ENCODE measurements at regions not wholly inside any gene's neighbourhood (a gene's known extent, or its start where the extent isn't known, plus 50 kb on each side); places are given as distances from the start of the nearest gene placed in this dataset.

DNA sequence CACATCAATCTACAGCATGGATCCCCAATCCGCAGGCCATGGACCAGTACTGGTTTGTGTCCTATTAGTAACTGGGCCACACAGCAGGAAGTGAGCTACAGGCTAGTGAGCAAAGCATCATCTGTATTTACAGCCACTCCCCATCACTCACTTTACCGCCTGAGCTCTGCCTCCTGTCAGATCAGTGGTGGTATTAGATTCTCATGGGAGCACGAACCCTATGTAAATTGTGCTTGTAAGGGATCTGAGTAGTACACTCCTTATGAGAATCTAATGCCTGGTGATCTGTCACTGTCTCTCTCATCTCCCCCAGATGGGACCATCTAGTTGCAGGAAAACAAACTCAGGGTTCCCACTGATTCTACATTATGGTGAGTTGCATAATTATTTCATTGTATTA lies 212.7 kb upstream of the FAM174A start:
- no peak overlapping the region for H2BK15ac ChIP-seq (ENCODE audit: low read length)
- no peak for FAIRE-seq
- no peaks in the 10 kb centered on the region for H3K27me3 ChIP-seq (replicated peaks in 1 of 4; ENCODE audit: control insufficient read depth in 3 of 4, extremely low read depth in 1 of 4, insufficient read depth in 3 of 4, low read length in 3 of 4)
- H3K14ac ChIP-seq (ENCODE audit: insufficient read length) = no peak overlapping the region
- H3K79me2 ChIP-seq (ENCODE audit: control insufficient read depth in 1 of 2, insufficient read depth in 2 of 2, low read length in 2 of 2) = no peaks in the 10 kb centered on the region
- no peaks in the 10 kb centered on the region for H3K9me3 ChIP-seq (ENCODE audit: insufficient read depth in 2 of 2, low read depth in 1 of 2, low read length in 1 of 2)
- no peak overlapping the region for H2BK20ac ChIP-seq (ENCODE audit: low read length)
- no peak overlapping the region for H2BK12ac ChIP-seq (ENCODE audit: low read depth, low read length)
- H4K5ac ChIP-seq (ENCODE audit: insufficient read length, low read depth, low read length) = no peak overlapping the region
- no peak overlapping the region for H3K27ac ChIP-seq (ENCODE audit: low read depth, low read length)
- no peak overlapping the region for H3K18ac ChIP-seq (ENCODE audit: extremely low read depth, low read length)
- no peak overlapping the region for H3K4me2 ChIP-seq (ENCODE audit: insufficient read depth in 1 of 2, low read depth in 2 of 2, low read length in 2 of 2)
- ChIA-PET CTCF (ENCODE audit: partially characterized antibody) (no interaction called here), POLR2A (ENCODE audit: partially characterized antibody) (no interaction called here)
- no peak overlapping the region for H3K4me3 ChIP-seq (ENCODE audit: extremely low read depth in 1 of 4, insufficient read depth in 2 of 4, low read depth in 3 of 4, low read length in 4 of 4)
- no peak overlapping the region for H4K8ac ChIP-seq (ENCODE audit: extremely low read depth, insufficient read depth, low read length)
- H3K56ac ChIP-seq (replicated peaks; ENCODE audit: insufficient read length, low read depth, low read length) = no peak overlapping the region
- H2AK5ac ChIP-seq (ENCODE audit: low read depth, low read length) = no peak overlapping the region
- no peaks in the 10 kb centered on the region for H3K79me1 ChIP-seq (ENCODE audit: low read depth, low read length)
- no peaks in the 10 kb centered on the region for H3K4me1 ChIP-seq (replicated peaks in 1 of 4; ENCODE audit: control insufficient read depth in 3 of 4, insufficient read depth in 4 of 4, low read length in 3 of 4)
- H4K91ac ChIP-seq (replicated peaks; ENCODE audit: insufficient read length, low read length) = no peak overlapping the region
- no peaks in the 10 kb centered on the region for H3K23me2 ChIP-seq (ENCODE audit: low read depth, low read length)
- no peak overlapping the region for H3K23ac ChIP-seq (ENCODE audit: insufficient read length)
- no peak overlapping the region for H2BK5ac ChIP-seq (ENCODE audit: low read depth, low read length)
- 88% methylated on average over 3 of the region's 3 CpGs; no CpG with 5 or more reads in 1 of the 2 experiments for WGBS, 2 experiments (ENCODE audit: extremely low coverage in 1 of 2, insufficient coverage in 1 of 2, insufficient read length in 1 of 2, insufficient replicate concordance in 2 of 2, low coverage in 1 of 2, low lambda C conversion rate in 2 of 2, missing lambda C conversion rate in 1 of 2)
- DNase-seq (ENCODE audit: low read depth in 1 of 2, low spot score in 2 of 2) = no peak
- H3K9ac ChIP-seq (replicated peaks in 1 of 4; ENCODE audit: extremely low read depth in 1 of 4, low read depth in 3 of 4, low read length in 3 of 4) = no peak overlapping the region
- H3K4ac ChIP-seq (replicated peaks; ENCODE audit: insufficient read length, low read depth, low read length) = no peak overlapping the region
- H3K36me3 ChIP-seq (ENCODE audit: control insufficient read depth in 2 of 4, insufficient read depth in 4 of 4, low read length in 3 of 4) = no peaks in the 10 kb centered on the region
- no peak overlapping the region for H2BK120ac ChIP-seq (replicated peaks; ENCODE audit: low read depth, low read length)
- no peak overlapping the region for H2AFZ ChIP-seq (ENCODE audit: low read length)
- H4K20me1 ChIP-seq (replicated peaks in 1 of 2; ENCODE audit: control insufficient read depth in 1 of 2, insufficient read depth in 2 of 2, low read length in 2 of 2) = no peaks in the 10 kb centered on the region
- TF ChIP-seq CBX8 (IDR thresholded peaks at IDR 0.05; ENCODE audit: borderline replicate concordance, low read depth, low read length) (no peak), EZH2 (IDR thresholded peaks at IDR 0.05; ENCODE audit: low read depth, low read length, severe bottlenecking) (no peak), TAF7 (optimal IDR thresholded peaks at IDR 0.05; ENCODE audit: borderline replicate concordance, low read depth, low read length) (no peak), CHD2 (IDR thresholded peaks at IDR 0.05; ENCODE audit: low read length) (no peak), CTBP2 (IDR thresholded peaks at IDR 0.05; ENCODE audit: borderline replicate concordance, insufficient read depth, insufficient read length, low read length) (no peak), CBX5 (IDR thresholded peaks at IDR 0.05; ENCODE audit: low read depth, low read length) (no peak), JUN (IDR thresholded peaks at IDR 0.05; ENCODE audit: low read depth, low read length) (no peak), POU5F1 (IDR thresholded peaks at IDR 0.05; ENCODE audit: low read depth, low read length) (no peak), BCL11A (IDR thresholded peaks at IDR 0.05; ENCODE audit: low read depth in 2 of 2, low read length in 2 of 2) (no peak), SIRT6 (IDR thresholded peaks at IDR 0.05; ENCODE audit: low read length) (no peak), YY1 (IDR thresholded peaks at IDR 0.05; ENCODE audit: low read depth, low read length) (no peak), RNF2 (IDR thresholded peaks at IDR 0.05; ENCODE audit: borderline replicate concordance, low read depth, low read length, missing control alignments, poor library complexity, severe bottlenecking) (no peak), KDM5A (IDR thresholded peaks at IDR 0.05; ENCODE audit: low read length) (no peak), SIN3A (conservative IDR thresholded peaks at IDR 0.05 in 1 of 2, IDR thresholded peaks at IDR 0.05 in 1 of 2; ENCODE audit: low read depth in 1 of 2, low read length in 2 of 2) (no peak)

All from H1 (cell line).